ENCODE measurements at regions not wholly inside any gene's neighbourhood (a gene's known extent, or its start where the extent isn't known, plus 50 kb on each side); places are given as distances from the start of the nearest gene placed in this dataset.

- Histone ChIP-seq H3K27ac (ENCODE audit: control insufficient read depth, insufficient read depth) (no peak overlapping the region), H4K20me1 (ENCODE audit: control insufficient read depth, insufficient read depth) (no peaks in the 10 kb centered on the region), H2AFZ (ENCODE audit: control insufficient read depth, low read depth, low read length) (no peak overlapping the region), H3K9me3 (replicated peaks; ENCODE audit: control insufficient read depth, insufficient read depth, low read length) (no peaks in the 10 kb centered on the region), H3K79me2 (ENCODE audit: control insufficient read depth, insufficient read depth, low read length) (no peaks in the 10 kb centered on the region), H3K36me3 (ENCODE audit: control insufficient read depth in 2 of 2, insufficient read depth in 2 of 2, low read length in 1 of 2) (no peaks in the 10 kb centered on the region), H3K4me2 (ENCODE audit: control insufficient read depth, insufficient read depth) (no peak overlapping the region), H3K9ac (ENCODE audit: control insufficient read depth, insufficient read depth, low read length) (no peak overlapping the region), H3K27me3 (replicated peaks in 1 of 2; ENCODE audit: control insufficient read depth in 2 of 2, insufficient read depth in 2 of 2, low read length in 1 of 2) (no peaks in the 10 kb centered on the region), H3K4me3 (no peak overlapping the region), H3K4me1 (ENCODE audit: control insufficient read depth, insufficient read depth, low read length) (no peaks in the 10 kb centered on the region)
- ChIA-PET CTCF (interaction anchor here (0.7 kb wide), 1 partner anchor 617 kb away, joined by 4 read pairs; no protein-coding TSS in a partner anchor), POLR2A (interaction anchor here (0.6 kb wide), 1 partner anchor 108 kb away, joined by 3 read pairs; no protein-coding TSS in a partner anchor), RAD21 (ENCODE audit: unreplicated experiment) (no interaction called here), SMC1A (ENCODE audit: uncharacterized antibody, unreplicated experiment) (interaction anchor here (0.6 to 1.5 kb wide), 3 partner anchors 9 to 349 kb away, joined by 3 read pairs; no protein-coding TSS in a partner anchor)
- DNase-seq (ENCODE audit: low read depth, low spot score) (no peak), FAIRE-seq (no peak), ATAC-seq (no peak)
- 5% methylated on average over 2 of the region's 2 CpGs for WGBS (ENCODE audit: insufficient coverage, insufficient replicate concordance, low lambda C conversion rate, missing lambda C conversion rate)
- no peak for TF ChIP-seq TCF7 (IDR thresholded peaks at IDR 0.05; ENCODE audit: borderline replicate concordance)
- TF ChIP-seq RUNX3 (IDR thresholded peaks at IDR 0.05; ENCODE audit: low read length), result no peak
- TF ChIP-seq RAD51 (IDR thresholded peaks at IDR 0.05), result no peak
- TF ChIP-seq RFX5 (IDR thresholded peaks at IDR 0.05; ENCODE audit: low read depth, low read length), result no peak
- no peak for TF ChIP-seq ZNF384 (IDR thresholded peaks at IDR 0.05; ENCODE audit: borderline replicate concordance, low read depth, low read length)
- no peak for TF ChIP-seq REST (IDR thresholded peaks at IDR 0.05; ENCODE audit: low read depth, low read length)
- no peak for TF ChIP-seq RCOR1 (conservative IDR thresholded peaks at IDR 0.05; ENCODE audit: low read depth, low read length)
- no peak for TF ChIP-seq MEF2A (IDR thresholded peaks at IDR 0.05; ENCODE audit: insufficient read depth, low read depth, low read length)
- TF ChIP-seq ZBTB11 (CRISPR knock-in tag; IDR thresholded peaks at IDR 0.05), result no peak
- no peak for TF ChIP-seq KLF5 (IDR thresholded peaks at IDR 0.05; ENCODE audit: partially characterized antibody)
- no peak for TF ChIP-seq STAT3 (IDR thresholded peaks at IDR 0.05; ENCODE audit: low read depth, low read length)
- no peak for TF ChIP-seq SIX5 (IDR thresholded peaks at IDR 0.05; ENCODE audit: low read depth, low read length, severe bottlenecking)
- in situ Hi-C loops (cut with MboI) (no loop called here), intact Hi-C loops (cut with micrococcal nuclease; ENCODE audit: unreplicated experiment) (no loop called here)
- BruUV-seq (replicated peaks), result no TSS peak
Measured at GRCh38 chr13:85282876-85283275, 516.3 kb downstream of the SLITRK6 start.
